ENCODE measurements at regions not wholly inside any gene's neighbourhood (a gene's known extent, or its start where the extent isn't known, plus 50 kb on each side); places are given as distances from the start of the nearest gene placed in this dataset.

- no peak for DNase-seq
These were observed 72.5 kb downstream of the C16orf95 start for GRCh38 chr16:87244636-87245197.

- DNase-seq = no peak
These were observed 71.7 kb downstream of the C16orf95 start for GRCh38 chr16:87245511-87245910.

- no peak for DNase-seq
These were observed 70.7 kb downstream of the C16orf95 start for GRCh38 chr16:87246269-87247065.

GRCh38 chr16:87248714-87249113, 68.5 kb downstream of the C16orf95 start:
- no peak for DNase-seq

- no peak for DNase-seq
These were observed 67.8 kb downstream of the C16orf95 start for GRCh38 chr16:87249425-87249824.

GRCh38 chr16:87250431-87250960, 66.7 kb downstream of the C16orf95 start:
- DNase-seq = no peak

GRCh38 chr16:87252269-87252970, 64.8 kb downstream of the C16orf95 start:
- DNase-seq = no peak
